ENCODE measurements at regions not wholly inside any gene's neighbourhood (a gene's known extent, or its start where the extent isn't known, plus 50 kb on each side); places are given as distances from the start of the nearest gene placed in this dataset.

- Histone ChIP-seq H3K27ac (replicated peaks) (no peak overlapping the region), H3K27me3 (ENCODE audit: insufficient read depth, poor library complexity, severe bottlenecking) (no peaks in the 10 kb centered on the region), H3K4me3 (replicated peaks; ENCODE audit: insufficient read depth, low read length) (no peak overlapping the region)
- TF ChIP-seq GABPA (IDR thresholded peaks at IDR 0.05; ENCODE audit: low read depth) (no peak), POLR2AphosphoS5 (IDR thresholded peaks at IDR 0.05; ENCODE audit: low read depth) (no peak), SPI1 (IDR thresholded peaks at IDR 0.05; ENCODE audit: borderline replicate concordance, low read depth) (no peak), CTCF (IDR thresholded peaks at IDR 0.05; ENCODE audit: insufficient read depth, low read length) (no peak)
- TF ChIP-seq, protein P1, sequence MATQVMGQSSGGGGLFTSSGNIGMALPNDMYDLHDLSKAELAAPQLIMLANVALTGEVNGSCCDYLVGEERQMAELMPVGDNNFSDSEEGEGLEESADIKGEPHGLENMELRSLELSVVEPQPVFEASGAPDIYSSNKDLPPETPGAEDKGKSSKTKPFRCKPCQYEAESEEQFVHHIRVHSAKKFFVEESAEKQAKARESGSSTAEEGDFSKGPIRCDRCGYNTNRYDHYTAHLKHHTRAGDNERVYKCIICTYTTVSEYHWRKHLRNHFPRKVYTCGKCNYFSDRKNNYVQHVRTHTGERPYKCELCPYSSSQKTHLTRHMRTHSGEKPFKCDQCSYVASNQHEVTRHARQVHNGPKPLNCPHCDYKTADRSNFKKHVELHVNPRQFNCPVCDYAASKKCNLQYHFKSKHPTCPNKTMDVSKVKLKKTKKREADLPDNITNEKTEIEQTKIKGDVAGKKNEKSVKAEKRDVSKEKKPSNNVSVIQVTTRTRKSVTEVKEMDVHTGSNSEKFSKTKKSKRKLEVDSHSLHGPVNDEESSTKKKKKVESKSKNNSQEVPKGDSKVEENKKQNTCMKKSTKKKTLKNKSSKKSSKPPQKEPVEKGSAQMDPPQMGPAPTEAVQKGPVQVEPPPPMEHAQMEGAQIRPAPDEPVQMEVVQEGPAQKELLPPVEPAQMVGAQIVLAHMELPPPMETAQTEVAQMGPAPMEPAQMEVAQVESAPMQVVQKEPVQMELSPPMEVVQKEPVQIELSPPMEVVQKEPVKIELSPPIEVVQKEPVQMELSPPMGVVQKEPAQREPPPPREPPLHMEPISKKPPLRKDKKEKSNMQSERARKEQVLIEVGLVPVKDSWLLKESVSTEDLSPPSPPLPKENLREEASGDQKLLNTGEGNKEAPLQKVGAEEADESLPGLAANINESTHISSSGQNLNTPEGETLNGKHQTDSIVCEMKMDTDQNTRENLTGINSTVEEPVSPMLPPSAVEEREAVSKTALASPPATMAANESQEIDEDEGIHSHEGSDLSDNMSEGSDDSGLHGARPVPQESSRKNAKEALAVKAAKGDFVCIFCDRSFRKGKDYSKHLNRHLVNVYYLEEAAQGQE (IDR thresholded peaks at IDR 0.05; ENCODE audit: insufficient replicate concordance, low read depth) = no peak
- no peak for DNase-seq (ENCODE audit: low read depth in 1 of 2, low spot score in 1 of 2)
Measured at GRCh38 chr21:35352066-35352770, 303.1 kb upstream of the RUNX1 start.

- TF ChIP-seq SPI1 (IDR thresholded peaks at IDR 0.05; ENCODE audit: borderline replicate concordance, low read depth) (no peak), GABPA (IDR thresholded peaks at IDR 0.05; ENCODE audit: low read depth) (no peak)
- H3K27ac ChIP-seq (replicated peaks) = no peak overlapping the region
- H3K27me3 ChIP-seq (ENCODE audit: insufficient read depth, poor library complexity, severe bottlenecking) = no peaks in the 10 kb centered on the region
- H3K4me3 ChIP-seq (replicated peaks; ENCODE audit: insufficient read depth, low read length) = no peak overlapping the region
- DNase-seq (ENCODE audit: low read depth in 1 of 2, low spot score in 1 of 2) = no peak
Measured at GRCh38 chr21:35351434-35351833, 302.3 kb upstream of the RUNX1 start.

DNA sequence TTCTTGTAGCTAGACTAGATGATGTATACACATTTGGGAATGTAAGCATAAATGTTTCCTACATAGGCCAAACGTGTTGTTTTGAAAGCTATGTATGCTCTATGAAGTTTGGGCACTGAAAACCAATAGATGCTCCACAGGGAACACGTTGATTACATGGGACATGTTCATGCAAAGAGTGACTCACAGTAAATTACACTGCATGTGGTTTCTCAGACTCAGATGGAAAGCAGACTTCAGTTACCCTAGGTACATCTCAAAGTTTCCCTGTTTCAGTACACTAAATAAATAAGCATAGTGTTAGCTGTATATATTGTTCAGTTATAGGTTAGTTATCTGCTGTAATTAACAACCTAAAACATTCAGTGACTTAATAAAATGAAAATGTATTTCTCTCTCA is 301.9 kb upstream of the RUNX1 start:
- no peak overlapping the region for H3K4me3 ChIP-seq (replicated peaks; ENCODE audit: insufficient read depth, low read length)
- DNase-seq (ENCODE audit: low read depth in 1 of 2, low spot score in 1 of 2) = no peak
- no peak overlapping the region for H3K27ac ChIP-seq (replicated peaks)
- no peaks in the 10 kb centered on the region for H3K27me3 ChIP-seq (ENCODE audit: insufficient read depth, poor library complexity, severe bottlenecking)
- no peak for TF ChIP-seq SPI1 (IDR thresholded peaks at IDR 0.05; ENCODE audit: borderline replicate concordance, low read depth)
- no peak for TF ChIP-seq POLR2AphosphoS5 (IDR thresholded peaks at IDR 0.05; ENCODE audit: low read depth)
- TF ChIP-seq, protein P1 (IDR thresholded peaks at IDR 0.05; ENCODE audit: insufficient replicate concordance, low read depth) = no peak
- no peak for TF ChIP-seq CTCF (IDR thresholded peaks at IDR 0.05; ENCODE audit: insufficient read depth, low read length)
- TF ChIP-seq GABPA (IDR thresholded peaks at IDR 0.05; ENCODE audit: low read depth) = no peak

DNA sequence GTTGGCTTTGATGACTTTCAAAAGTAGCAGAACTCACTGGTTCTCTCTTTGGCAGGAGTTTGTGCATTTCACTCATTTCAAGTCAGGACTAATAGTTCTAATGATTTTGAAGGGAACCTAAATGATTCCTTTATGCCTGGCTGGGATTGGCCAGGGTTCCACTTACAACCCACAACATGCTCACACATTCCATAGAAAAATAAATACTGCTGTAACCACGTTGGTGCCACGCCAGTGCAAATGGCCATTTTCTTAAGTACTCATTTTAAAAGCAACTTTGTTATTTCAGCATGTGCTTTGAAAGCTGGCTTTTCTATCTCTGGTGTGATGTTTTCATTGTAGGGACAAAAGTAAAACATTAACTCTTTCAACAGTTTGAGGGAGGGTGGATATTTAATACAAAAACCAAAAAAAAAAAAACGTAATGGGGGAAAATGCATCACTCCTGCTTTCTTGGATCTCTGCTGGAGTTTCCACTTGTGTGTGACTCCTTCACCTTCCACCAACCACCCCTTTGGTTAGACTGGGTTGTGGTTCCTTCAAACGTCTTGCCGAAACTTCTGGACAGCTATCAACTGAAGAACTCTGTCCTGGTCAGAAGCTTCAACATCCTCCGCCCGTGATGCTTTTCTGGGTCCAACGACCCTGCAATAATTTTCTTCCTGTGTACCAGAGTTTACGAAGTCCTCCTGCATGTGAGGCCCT is 300.4 kb upstream of the RUNX1 start:
- H3K4me3 ChIP-seq (replicated peaks; ENCODE audit: insufficient read depth, low read length) = no peak overlapping the region
- H3K27ac ChIP-seq (replicated peaks) = no peak overlapping the region
- TF ChIP-seq CTCF (IDR thresholded peaks at IDR 0.05; ENCODE audit: insufficient read depth, low read length) (no peak), GABPA (IDR thresholded peaks at IDR 0.05; ENCODE audit: low read depth) (no peak), POLR2AphosphoS5 (IDR thresholded peaks at IDR 0.05; ENCODE audit: low read depth) (no peak), SPI1 (IDR thresholded peaks at IDR 0.05; ENCODE audit: borderline replicate concordance, low read depth) (no peak)
- TF ChIP-seq, protein P1 (IDR thresholded peaks at IDR 0.05; ENCODE audit: insufficient replicate concordance, low read depth) = no peak
- no peaks in the 10 kb centered on the region for H3K27me3 ChIP-seq (ENCODE audit: insufficient read depth, poor library complexity, severe bottlenecking)
- no peak for DNase-seq (ENCODE audit: low read depth in 1 of 2, low spot score in 1 of 2)

All from HL-60 (cell line).